NCI-H460 (cell line): ENCODE measurements at regions not wholly inside any gene's neighbourhood (a gene's known extent, or its start where the extent isn't known, plus 50 kb on each side); places are given as distances from the start of the nearest gene placed in this dataset.
"Not testable (repeated sequence)": the region's sequence is repeated elsewhere in the genome, so short reads cannot be mapped to it uniquely, and the experiment has no call there.

Experiments
- DNase-seq: peaks from one replicate; pipeline ENCODE4 v3.0.0-alpha.2; 2016; ENCODE audit warnings: low read depth; ENCODE audit errors: extremely low read depth
- small RNA-seq, 2 experiments: library from RNA; depleted of rRNA; stranded (forward); fragments of <200 nt; gene quantifications; one replicate each; pipeline ENCODE3, GENCODE V24; 2014

DNA sequence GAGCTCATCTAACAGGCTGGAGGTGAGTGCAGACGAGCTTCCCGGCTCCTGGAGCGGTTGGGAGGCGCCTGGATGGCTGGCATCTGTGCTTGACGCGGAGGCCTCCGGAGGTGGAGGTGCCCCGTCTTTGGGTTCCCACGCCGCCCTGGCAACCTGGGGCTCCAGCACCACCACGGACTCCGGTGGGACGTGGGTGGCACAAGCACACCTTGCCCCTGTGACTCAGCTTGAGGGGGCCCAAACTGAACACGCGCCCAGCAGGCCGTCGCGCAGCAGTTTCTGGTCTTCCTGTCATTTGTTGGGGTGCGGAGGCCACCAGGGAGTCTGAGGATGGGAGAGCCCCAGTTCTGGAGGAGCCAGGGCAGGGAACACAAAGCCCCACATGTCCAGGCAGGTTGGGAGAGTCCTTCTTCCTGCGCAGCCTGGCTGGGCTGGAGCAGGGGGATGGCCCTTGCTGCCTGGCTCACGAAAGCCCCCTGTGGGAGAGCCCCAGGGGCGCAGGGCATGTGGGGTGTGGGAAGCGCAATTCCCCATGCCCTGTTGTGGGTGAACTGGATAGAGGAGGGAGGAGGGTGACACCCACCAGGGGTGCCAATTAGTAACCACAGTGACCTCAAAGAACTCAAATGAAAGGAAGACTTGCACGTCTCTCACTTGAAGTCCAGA is 1378.6 kb upstream of the DEFB115 start:
- no peak for DNase-seq

GRCh38 chr20:29881107-29881506 is 1376.4 kb upstream of the DEFB115 start:
- DNase-seq = not testable (repeated sequence)

GRCh38 chr20:29883514-29884219 is 1373.8 kb upstream of the DEFB115 start:
- DNase-seq = not testable (repeated sequence)

GRCh38 chr20:29884322-29884721 is 1373.1 kb upstream of the DEFB115 start:
- not testable (repeated sequence) for DNase-seq

DNA sequence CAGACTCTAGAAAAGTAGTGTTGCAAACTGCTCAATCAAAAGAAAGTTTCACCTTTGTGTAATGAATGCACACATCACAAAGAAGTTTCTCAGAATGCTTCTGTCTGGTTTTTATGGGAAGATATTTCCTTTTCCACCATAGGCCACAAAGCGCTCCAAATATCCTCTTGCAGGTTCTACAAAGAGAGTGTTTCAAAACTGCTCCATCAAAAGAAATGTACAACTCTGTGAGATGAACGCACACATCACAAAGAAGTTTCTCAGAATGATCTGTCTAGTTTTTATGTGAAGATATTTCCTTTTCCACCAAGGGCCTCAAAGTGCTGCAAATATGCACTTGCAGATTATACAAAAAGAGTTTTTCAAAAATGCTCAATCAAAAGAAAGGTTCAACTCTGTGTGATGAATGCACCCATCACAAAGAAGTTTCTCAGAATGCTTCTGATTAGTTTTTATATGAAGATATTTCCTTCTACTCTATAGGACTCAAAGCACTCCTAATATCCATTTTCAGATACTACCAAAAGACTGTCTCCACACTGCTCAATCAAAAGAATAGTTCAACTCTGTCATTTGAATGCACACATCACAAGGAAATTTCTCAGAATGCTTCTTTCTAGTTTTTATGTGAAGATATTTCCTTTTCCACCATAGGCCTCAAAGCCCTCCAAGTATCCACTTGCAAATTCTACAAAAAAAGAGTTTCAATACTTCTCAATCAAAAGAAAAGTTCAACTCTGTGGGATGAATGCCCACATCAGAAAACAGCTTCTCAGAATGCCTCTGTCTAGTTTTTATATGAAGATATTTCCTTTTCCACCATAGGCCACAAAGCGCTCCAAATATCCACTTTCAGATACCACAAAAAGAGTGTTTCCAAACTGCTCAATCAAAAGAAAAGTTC is 1371.9 kb upstream of the DEFB115 start:
- DNase-seq = not testable (repeated sequence)

DNA sequence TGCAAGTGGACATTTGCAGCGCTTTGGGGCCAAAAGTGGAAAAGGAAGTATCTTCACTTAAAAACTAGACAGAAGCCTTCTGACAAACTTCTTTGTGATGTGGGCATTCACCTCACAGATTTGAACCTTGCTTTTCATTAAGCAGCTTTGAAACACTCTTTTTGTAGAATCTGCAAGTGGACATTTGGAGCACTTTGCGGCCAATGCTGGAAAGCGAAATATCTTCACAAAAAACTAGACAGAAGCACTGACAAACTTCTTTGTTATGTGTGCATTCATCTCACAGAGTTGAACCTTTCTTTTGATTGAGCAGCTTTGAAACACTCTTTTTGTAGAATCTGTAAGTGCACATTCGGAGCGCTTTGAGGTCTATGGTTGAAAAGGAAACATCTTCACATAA is 1365.9 kb upstream of the DEFB115 start:
- not testable (repeated sequence) for DNase-seq

Small RNAs in the stretch of these regions (small RNA-seq; reads per million reads assigned to genes)
- 0.08 to 1.00 reads per million in 2 experiments for gene RF00002
